ENCODE measurements at regions not wholly inside any gene's neighbourhood (a gene's known extent, or its start where the extent isn't known, plus 50 kb on each side); places are given as distances from the start of the nearest gene placed in this dataset.

DNA sequence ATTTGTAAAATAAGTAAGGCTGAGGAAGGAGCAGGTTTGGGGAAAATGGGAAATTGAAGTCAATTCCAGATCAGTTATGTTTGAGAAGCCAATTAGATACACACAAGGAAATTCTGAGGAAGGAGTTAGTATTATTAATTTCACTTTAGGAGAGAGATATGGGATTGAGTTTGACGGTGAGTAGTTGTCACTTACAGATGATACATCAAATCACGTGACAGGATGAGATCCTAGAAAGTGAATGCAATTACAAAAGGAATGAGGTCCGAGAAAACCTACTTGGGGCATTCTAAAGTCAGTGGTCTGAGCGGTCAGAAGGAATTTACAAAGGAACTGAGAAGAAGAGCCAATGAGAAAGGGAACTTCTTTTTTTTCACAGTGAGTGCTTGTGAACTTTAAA is 364.3 kb upstream of the TMEM229A start:
- TF ChIP-seq CTCF (IDR thresholded peaks at IDR 0.05 in 4 of 5, conservative IDR thresholded peaks at IDR 0.05 in 1 of 5) (no peak), POLR2A (IDR thresholded peaks at IDR 0.05) (no peak)
